Activated CD8-positive, alpha-beta memory T cell treated with anti-CD3 and anti-CD28 coated beads, Interleukin-2, amount 50 U/mL, for 1 hour (primary cell): ENCODE measurements at regions not wholly inside any gene's neighbourhood (a gene's known extent, or its start where the extent isn't known, plus 50 kb on each side); places are given as distances from the start of the nearest gene placed in this dataset.
"Not testable (repeated sequence)": the region's sequence is repeated elsewhere in the genome, so short reads cannot be mapped to it uniquely, and the experiment has no call there.

Source experiments
- DNase-seq: peaks from one replicate; pipeline ENCODE4 v3.0.0-alpha.2; 2020; ENCODE audit errors: extremely low read depth

GRCh38 chr6:140385679-140386078 lies 1011.2 kb upstream of the CITED2 start:
- no peak for DNase-seq

DNA sequence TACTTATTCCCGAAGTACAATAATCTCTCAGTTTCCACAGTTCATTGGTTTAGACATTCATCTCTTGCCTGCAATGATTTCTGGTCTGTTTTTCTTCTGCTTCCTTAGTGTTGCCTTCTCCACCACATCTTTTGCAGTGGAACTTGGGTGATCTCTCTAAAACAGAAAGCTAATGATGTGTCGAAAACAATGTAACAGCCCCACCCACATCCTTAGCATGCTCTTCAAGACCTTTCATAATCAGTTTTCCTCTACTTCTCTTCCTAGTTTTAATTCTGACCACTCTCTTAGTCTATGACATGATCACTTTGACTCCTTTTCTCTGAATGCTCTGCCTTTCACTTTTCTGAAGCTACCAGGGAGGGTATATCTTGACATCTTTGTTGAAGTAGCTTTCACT lies 1007.9 kb upstream of the CITED2 start:
- no peak for DNase-seq

- DNase-seq = no peak
Observed at GRCh38 chr6:140380427-140381218, 1006.2 kb upstream of the CITED2 start.

DNA sequence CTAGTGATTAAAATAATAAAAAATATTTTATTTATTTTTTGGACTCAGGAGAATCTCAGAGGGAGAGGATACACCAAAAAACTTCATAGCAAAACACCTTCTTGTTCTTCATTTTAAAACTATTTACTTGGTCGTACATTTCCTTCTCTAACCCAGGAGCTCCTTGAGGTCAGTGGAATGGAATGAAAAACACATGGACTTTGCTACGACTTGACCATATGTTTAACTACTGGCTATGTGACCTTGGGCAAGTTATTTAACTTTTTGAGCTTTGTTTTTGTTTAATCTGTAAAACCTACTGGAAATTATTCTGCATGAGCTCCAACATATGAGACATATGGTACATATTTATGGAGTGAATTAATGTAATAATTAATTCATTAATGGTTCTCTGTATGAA lies 1005.5 kb upstream of the CITED2 start:
- DNase-seq = no peak

- DNase-seq = no peak
Observed at GRCh38 chr6:140376209-140376608, 1001.8 kb upstream of the CITED2 start.

DNA sequence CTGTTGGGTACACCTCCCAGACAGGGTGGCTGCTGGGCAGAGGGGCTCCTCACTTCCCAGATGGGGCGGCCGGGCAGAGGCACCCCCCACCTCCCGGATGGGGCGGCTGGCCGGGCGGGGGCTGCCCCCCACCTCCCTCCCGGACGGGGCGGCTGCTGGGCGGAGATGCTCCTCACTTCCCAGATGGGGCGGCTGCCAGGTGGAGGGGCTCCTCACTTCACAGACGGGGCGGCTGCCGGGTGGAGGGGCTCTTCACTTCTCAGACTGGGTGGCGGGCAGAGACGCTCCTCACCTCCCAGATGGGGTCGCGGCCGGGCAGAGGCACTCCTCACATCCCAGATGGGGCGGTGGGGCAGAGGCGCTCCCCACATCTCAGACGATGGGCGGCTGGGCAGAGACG lies 999.3 kb upstream of the CITED2 start:
- DNase-seq = not testable (repeated sequence)

DNA sequence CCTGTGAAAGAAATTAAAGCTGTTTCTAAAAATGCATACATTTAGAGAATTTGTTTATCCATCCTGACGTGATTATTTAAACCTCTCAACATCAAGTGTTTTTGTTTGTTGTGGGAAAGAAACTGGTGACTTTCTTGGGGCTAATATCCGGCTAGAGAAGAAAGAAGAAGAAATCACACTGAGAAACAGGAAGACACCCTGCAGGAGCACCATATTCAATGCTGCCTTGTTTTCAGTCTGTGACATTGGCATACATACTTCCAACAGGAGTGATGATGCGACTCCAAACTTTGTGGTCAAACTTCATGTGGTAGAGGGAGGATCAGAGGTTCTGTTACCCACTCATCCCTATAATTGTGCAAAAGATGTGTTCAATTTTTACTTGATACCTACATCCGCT lies 997.6 kb upstream of the CITED2 start:
- DNase-seq = no peak

DNA sequence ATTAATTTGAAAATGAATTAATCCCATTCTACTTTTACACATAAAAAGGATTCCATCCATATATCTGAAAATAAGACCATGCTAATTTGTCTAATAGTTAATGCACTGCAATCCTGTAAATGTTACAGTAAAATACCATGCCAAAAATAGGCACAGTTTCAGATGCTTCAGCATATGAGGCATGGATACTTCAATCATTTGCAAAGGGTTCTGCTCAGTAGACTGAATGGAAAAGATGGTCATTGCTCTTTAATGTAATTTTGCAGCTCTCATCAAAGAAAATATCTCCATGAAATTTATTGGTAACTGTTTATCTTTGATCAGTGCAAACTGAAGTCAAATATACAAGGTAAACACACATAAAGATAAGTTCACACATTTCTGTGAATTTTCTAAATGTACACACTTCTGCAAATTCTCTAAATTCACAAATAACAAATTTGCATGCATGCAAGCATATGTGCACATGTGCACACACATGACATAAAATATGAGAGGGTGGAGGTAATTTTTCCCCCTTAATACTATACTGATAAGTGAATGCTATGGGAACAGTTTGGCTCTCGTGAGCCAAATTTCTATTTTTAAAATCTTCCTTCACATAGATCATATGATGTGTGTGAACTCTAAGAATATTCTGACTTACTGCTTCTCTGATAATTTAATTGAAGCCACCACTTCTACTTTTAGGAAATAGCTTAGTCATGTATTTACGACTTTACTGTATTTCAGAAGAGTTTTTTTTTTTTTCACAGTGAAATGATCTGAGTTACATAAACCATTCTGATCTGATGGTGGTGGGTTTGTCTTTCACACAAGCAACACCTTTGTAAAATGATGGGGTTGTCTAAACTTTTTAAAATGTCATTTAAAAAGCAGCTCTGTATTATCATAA lies 996.8 kb upstream of the CITED2 start:
- DNase-seq = no peak

DNA sequence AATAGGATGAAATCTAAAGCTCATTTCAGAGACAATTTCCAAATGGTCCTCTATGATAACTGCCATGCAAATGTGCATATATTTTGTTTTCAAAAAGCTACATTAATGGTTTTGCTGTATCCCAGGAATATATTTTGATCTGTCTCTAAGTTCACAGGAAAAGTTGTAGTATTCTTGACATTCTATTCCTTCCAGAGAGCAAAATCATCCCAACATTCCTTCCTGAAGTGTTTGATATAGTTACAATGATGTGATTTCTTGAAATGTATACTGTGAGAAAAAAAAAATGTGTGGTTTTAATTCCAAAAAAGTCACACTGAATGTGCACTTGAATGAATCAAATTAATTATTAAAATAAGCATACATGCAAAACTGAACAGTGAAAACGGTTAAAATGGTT lies 996.0 kb upstream of the CITED2 start:
- DNase-seq = no peak

- DNase-seq = no peak
Observed at GRCh38 chr6:140366991-140367390, 992.5 kb upstream of the CITED2 start.

- no peak for DNase-seq
Observed at GRCh38 chr6:140364916-140365315, 990.5 kb upstream of the CITED2 start.

DNA sequence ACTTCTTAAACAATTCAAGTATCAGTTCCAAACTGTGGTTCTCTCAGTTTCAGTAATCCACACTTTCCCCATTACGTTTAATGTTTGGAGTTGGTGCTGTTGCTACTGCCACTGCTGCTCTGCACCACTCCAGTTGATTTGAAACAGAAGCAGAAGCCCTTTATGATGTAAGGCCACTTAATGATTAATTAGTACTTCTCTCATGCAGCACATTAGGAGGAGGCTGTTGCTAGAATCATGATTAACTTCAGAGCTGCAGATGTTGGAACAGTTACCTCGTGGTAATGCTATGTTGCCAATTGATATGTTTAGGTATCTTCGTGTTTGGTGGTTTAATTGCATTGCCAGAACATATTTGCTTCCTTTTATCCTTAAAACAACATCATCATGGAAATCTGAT lies 986.2 kb upstream of the CITED2 start:
- no peak for DNase-seq

DNA sequence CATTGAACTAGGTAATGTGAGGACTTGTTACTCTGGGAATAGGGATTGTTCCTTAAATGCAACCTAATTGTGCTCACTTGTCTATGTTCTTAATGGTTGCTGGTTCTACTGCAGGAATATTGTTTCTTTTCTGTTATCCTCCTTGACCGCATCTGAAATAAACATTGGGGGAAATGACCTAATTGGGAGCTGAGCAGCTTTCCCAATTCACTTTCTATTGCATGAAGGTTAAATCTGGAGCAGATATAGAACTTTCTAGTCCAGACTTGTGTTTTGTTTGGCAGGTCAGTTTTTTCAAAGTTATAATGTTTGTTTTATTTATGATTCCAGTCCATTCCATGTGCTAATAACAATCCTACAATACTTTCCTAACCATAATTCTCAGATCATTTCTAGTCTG lies 981.0 kb upstream of the CITED2 start:
- no peak for DNase-seq

- DNase-seq = no peak
Observed at GRCh38 chr6:140354296-140354695, 979.8 kb upstream of the CITED2 start.

DNA sequence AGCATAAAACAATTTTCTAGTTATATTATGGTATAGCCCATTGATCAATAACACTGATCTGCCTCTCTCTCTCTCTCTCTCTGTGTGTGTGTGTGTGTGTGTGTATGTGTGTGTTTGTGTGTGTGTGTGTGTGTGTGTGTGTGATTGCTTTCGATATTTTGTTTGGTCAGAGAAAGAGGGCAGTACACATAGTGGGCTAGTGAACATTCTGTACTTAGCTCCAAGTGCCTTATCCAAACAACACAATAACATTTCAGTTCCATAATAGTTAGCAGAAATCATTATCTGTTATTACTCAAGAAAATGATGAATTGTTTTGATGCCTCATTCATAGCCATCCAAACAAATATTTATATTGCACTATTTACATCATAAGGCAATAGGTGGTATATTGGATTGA lies 979.1 kb upstream of the CITED2 start:
- DNase-seq = no peak

- DNase-seq = no peak
Observed at GRCh38 chr6:140346428-140346827, 972.0 kb upstream of the CITED2 start.

DNA sequence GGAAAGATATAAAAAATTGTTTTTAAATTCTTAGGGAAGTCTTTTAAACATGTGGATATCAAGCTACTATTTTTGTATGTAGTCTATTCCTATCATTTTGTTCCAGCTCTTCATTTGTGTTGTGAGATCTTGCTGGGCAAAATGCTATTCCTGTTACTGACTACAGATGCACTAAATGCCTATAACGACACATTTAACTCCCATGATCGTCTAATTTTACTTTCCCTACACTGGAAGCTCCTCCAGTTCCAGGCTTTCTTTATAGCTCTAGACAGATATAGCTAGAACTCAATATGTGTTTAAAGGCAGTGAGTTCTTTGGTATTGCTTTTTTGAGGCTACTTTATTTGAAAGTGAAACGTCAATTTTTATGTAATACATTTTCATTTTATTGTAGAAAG lies 971.5 kb upstream of the CITED2 start:
- no peak for DNase-seq

GRCh38 chr6:140344142-140344913 lies 969.9 kb upstream of the CITED2 start:
- no peak for DNase-seq

- DNase-seq = no peak
Observed at GRCh38 chr6:140343128-140343527, 968.7 kb upstream of the CITED2 start.

GRCh38 chr6:140341272-140341671 lies 966.8 kb upstream of the CITED2 start:
- no peak for DNase-seq

DNA sequence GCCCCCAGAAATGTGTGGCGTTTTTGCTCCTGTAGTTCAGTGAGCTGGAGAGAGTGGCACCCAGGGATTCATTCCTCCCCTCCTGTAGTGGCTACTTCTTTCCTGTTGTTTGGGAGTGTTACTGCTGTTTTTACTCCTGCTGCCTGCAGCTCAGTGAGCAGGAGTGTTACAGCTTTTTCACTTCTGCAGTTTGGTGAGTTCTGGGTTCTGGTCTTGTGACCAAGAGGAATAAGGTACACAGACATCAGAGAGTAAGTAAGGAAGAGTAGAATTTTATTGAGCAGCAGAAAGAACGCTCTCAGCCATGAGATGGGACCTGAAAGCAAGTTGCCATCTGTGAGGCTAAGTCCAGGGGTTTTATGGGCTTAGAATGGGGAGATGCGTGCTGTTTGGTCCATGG lies 966.3 kb upstream of the CITED2 start:
- DNase-seq = no peak

DNA sequence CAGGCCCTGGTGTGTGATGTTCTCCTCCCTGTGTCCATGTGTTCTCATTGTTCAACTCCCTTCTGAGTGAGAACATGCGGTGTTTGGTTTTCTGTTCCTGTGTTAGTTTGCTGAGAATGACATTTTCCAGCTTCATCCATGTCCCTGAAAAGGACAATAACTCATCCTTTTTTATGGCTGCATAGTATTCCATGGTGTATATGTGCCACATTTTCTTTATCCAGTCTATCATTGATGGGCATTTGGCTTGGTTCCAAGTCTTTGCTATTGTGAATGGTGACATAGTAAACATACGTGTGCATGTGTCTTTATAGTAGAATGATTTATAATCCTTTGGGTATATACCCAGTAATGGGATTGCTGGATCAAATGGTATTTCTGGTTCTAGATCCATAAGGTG lies 964.6 kb upstream of the CITED2 start:
- DNase-seq = not testable (repeated sequence)
